IPS-11a (cell line): ENCODE measurements at regions not wholly inside any gene's neighbourhood (a gene's known extent, or its start where the extent isn't known, plus 50 kb on each side); places are given as distances from the start of the nearest gene placed in this dataset.

Experiments used
- H3K4me3 ChIP-seq: one replicate; pipeline ENCODE4 v1.5.1; 2013; ENCODE audit warnings: low read depth, low read length, control low read depth

GRCh38 chr10:78426181-78426580 lies 392.5 kb downstream of the RPS24 start:
- H3K4me3 ChIP-seq = no peak overlapping the region

GRCh38 chr10:78427497-78428031 lies 393.9 kb downstream of the RPS24 start:
- no peak overlapping the region for H3K4me3 ChIP-seq

- H3K4me3 ChIP-seq = no peak overlapping the region
Measured at GRCh38 chr10:78428579-78428978, 394.9 kb downstream of the RPS24 start.

- H3K4me3 ChIP-seq = no peak overlapping the region
Measured at GRCh38 chr10:78429984-78430383, 396.3 kb downstream of the RPS24 start.

- no peak overlapping the region for H3K4me3 ChIP-seq
Measured at GRCh38 chr10:78432583-78432982, 398.9 kb downstream of the RPS24 start.

GRCh38 chr10:78433076-78433595 lies 399.5 kb downstream of the RPS24 start:
- H3K4me3 ChIP-seq = no peak overlapping the region

- no peak overlapping the region for H3K4me3 ChIP-seq
Measured at GRCh38 chr10:78433766-78434535, 400.3 kb downstream of the RPS24 start.

GRCh38 chr10:78434886-78435285 lies 401.2 kb downstream of the RPS24 start:
- H3K4me3 ChIP-seq = no peak overlapping the region

GRCh38 chr10:78435484-78436221 lies 402.0 kb downstream of the RPS24 start:
- no peak overlapping the region for H3K4me3 ChIP-seq

- H3K4me3 ChIP-seq = no peak overlapping the region
Measured at GRCh38 chr10:78436222-78436573, 402.5 kb downstream of the RPS24 start.

GRCh38 chr10:78436706-78437406 lies 403.2 kb downstream of the RPS24 start:
- no peak overlapping the region for H3K4me3 ChIP-seq

GRCh38 chr10:78437407-78437768 lies 403.7 kb downstream of the RPS24 start:
- no peak overlapping the region for H3K4me3 ChIP-seq

GRCh38 chr10:78437998-78438906 lies 404.6 kb downstream of the RPS24 start:
- H3K4me3 ChIP-seq = no peak overlapping the region

GRCh38 chr10:78438907-78439809 lies 405.5 kb downstream of the RPS24 start:
- no peak overlapping the region for H3K4me3 ChIP-seq

GRCh38 chr10:78441010-78441409 lies 407.3 kb downstream of the RPS24 start:
- H3K4me3 ChIP-seq = no peak overlapping the region

- H3K4me3 ChIP-seq = no peak overlapping the region
Measured at GRCh38 chr10:78441694-78442093, 408.0 kb downstream of the RPS24 start.

GRCh38 chr10:78442836-78443550 lies 409.3 kb downstream of the RPS24 start:
- no peak overlapping the region for H3K4me3 ChIP-seq

GRCh38 chr10:78443900-78444571 lies 410.4 kb downstream of the RPS24 start:
- H3K4me3 ChIP-seq = no peak overlapping the region
